Renal cortical epithelial cell (primary cell): ENCODE measurements at regions not wholly inside any gene's neighbourhood (a gene's known extent, or its start where the extent isn't known, plus 50 kb on each side); places are given as distances from the start of the nearest gene placed in this dataset.
A peak's percentile ranks its signal among the peaks of the same experiment; 100 is the strongest.

Experiments used
- DNase-seq: peaks from one replicate; pipeline ENCODE4 v3.0.0-alpha.2; 2011; ENCODE audit warnings: low read depth

- DNase-seq = no peak
Measured at GRCh38 chr3:177932750-177933660, 603.2 kb upstream of the KCNMB2 start.

- DNase-seq = peak; percentile 78
Measured at GRCh38 chr3:177934001-177934891, 602.0 kb upstream of the KCNMB2 start.

- no peak for DNase-seq
Measured at GRCh38 chr3:177935047-177935446, 601.2 kb upstream of the KCNMB2 start.

- no peak for DNase-seq
Measured at GRCh38 chr3:177936721-177937120, 599.5 kb upstream of the KCNMB2 start.

GRCh38 chr3:177942911-177943310 lies 593.3 kb upstream of the KCNMB2 start:
- DNase-seq = no peak

- no peak for DNase-seq
Measured at GRCh38 chr3:177944228-177944661, 592.0 kb upstream of the KCNMB2 start.

GRCh38 chr3:177946048-177946447 lies 590.2 kb upstream of the KCNMB2 start:
- DNase-seq = no peak

- DNase-seq = no peak
Measured at GRCh38 chr3:177946497-177946896, 589.7 kb upstream of the KCNMB2 start.

- DNase-seq = no peak
Measured at GRCh38 chr3:177946936-177947335, 589.3 kb upstream of the KCNMB2 start.

- DNase-seq = no peak
Measured at GRCh38 chr3:177947901-177948300, 588.3 kb upstream of the KCNMB2 start.

GRCh38 chr3:177948716-177949425 lies 587.4 kb upstream of the KCNMB2 start:
- no peak for DNase-seq

- DNase-seq = no peak
Measured at GRCh38 chr3:177959188-177959587, 577.0 kb upstream of the KCNMB2 start.

- no peak for DNase-seq
Measured at GRCh38 chr3:177960014-177960413, 576.2 kb upstream of the KCNMB2 start.

GRCh38 chr3:177960722-177961121 lies 575.5 kb upstream of the KCNMB2 start:
- no peak for DNase-seq

GRCh38 chr3:177961784-177962183 lies 574.5 kb upstream of the KCNMB2 start:
- DNase-seq = no peak

- DNase-seq = no peak
Measured at GRCh38 chr3:177966493-177966892, 569.7 kb upstream of the KCNMB2 start.

GRCh38 chr3:177968891-177969290 lies 567.3 kb upstream of the KCNMB2 start:
- peak; percentile 53 for DNase-seq

GRCh38 chr3:177973241-177973840 lies 562.9 kb upstream of the KCNMB2 start:
- DNase-seq = peak; percentile 85

GRCh38 chr3:177976241-177976640 lies 560.0 kb upstream of the KCNMB2 start:
- no peak for DNase-seq

- no peak for DNase-seq
Measured at GRCh38 chr3:177976866-177977265, 559.4 kb upstream of the KCNMB2 start.

GRCh38 chr3:177977381-177978158 lies 558.7 kb upstream of the KCNMB2 start:
- peak; percentile 97 for DNase-seq
